OCI-LY3 (cell line): ENCODE measurements at regions not wholly inside any gene's neighbourhood (a gene's known extent, or its start where the extent isn't known, plus 50 kb on each side); places are given as distances from the start of the nearest gene placed in this dataset.

ENCODE experiments used
- H2AFZ ChIP-seq: fragments of 200-600, 300-600 bp; shearing (Covaris generic); 2 replicates; pipeline ENCODE4 v1.6.0; 2014; ENCODE audit warnings: antibody characterized with exemption, low read depth, low read length
- H3K27ac ChIP-seq: fragments of 200-600, 300-600 bp; sonication (generic); 2 replicates; pipeline ENCODE4 v1.5.1; 2014; ENCODE audit warnings: mild to moderate bottlenecking, low read length, moderate library complexity, mixed read lengths
- H3K27me3 ChIP-seq: fragments of 200-600, 300-600 bp; sonication (generic); 2 replicates; pipeline ENCODE4 v1.6.1; 2014; ENCODE audit warnings: low read depth, low read length, mixed read lengths
- H3K36me3 ChIP-seq: fragments of 200-600, 300-600 bp; sonication (generic); replicated peaks from 2 replicates; pipeline ENCODE3; 2014; ENCODE audit warnings: low read depth, low read length, mixed read lengths
- H3K4me1 ChIP-seq: fragments of 300-600, 200-600 bp; sonication (generic); 2 replicates; pipeline ENCODE4 v1.6.1; 2014; ENCODE audit warnings: low read length, mixed read lengths
- H3K4me2 ChIP-seq: fragments of 200-600, 300-600 bp; sonication (generic); 2 replicates; pipeline ENCODE4 v1.6.1; 2014; ENCODE audit warnings: low read length, mixed read lengths
- H3K4me3 ChIP-seq: fragments of 300-600, 200-600 bp; sonication (generic); 2 replicates; pipeline ENCODE4 v1.5.1; 2014; ENCODE audit warnings: antibody characterized with exemption, mild to moderate bottlenecking, low read length, moderate library complexity
- H3K79me2 ChIP-seq: fragments of 300-600, 200-600 bp; shearing (Covaris generic); 2 replicates; pipeline ENCODE4 v1.6.1; 2014; ENCODE audit warnings: mild to moderate bottlenecking, low read length, mixed read lengths
- H3K9ac ChIP-seq: fragments of 300-600, 200-600 bp; shearing (Covaris generic); 2 replicates; pipeline ENCODE4 v1.6.0; 2014; ENCODE audit warnings: mild to moderate bottlenecking, low read length, moderate library complexity
- H3K9me3 ChIP-seq: fragments of 200-600, 300-600 bp; shearing (Covaris generic); 2 replicates; pipeline ENCODE4 v1.6.1; 2014; ENCODE audit warnings: low read length, mixed read lengths; ENCODE audit not compliant: insufficient read depth
- H4K20me1 ChIP-seq: fragments of 200-600, 300-600 bp; sonication (generic); 2 replicates; pipeline ENCODE4 v1.6.1; 2016; ENCODE audit warnings: low read length, mixed read lengths; ENCODE audit not compliant: insufficient read depth
- EZH2phosphoT487 ChIP-seq: fragments of 200-600 bp; shearing (Covaris generic); IDR thresholded peaks from 2 replicates; pipeline ENCODE4 v1.6.1; 2018; ENCODE audit warnings: antibody characterized with exemption, mixed run types, low read depth
- TF ChIP-seq, protein P1 (sequence below): fragments of 200-600, 300-600 bp; sonication (generic); IDR thresholded peaks from 2 replicates; pipeline ENCODE4 v1.5.1; 2014; ENCODE audit warnings: antibody characterized with exemption, low read length, low read depth

DNA sequence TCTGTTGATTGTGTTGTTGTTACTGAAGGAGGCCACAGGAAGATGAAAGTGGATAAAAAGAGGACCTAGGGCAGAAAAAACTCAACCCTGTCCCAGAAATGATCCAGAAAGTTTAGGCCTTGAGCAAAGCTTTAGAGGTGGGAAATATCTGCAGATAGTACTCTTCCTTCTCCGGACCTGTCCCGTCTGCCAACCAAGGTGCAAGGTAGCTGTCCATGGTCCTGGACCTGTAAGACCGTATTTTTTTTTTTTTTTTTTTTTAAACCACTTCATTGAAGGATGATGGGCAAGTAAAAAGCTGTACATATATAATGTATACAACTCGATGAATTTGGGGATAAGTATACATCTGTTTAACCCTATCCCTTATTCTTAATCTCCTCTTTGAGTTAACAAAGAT is 225.9 kb downstream of the OLFM4 start:
- Histone ChIP-seq H3K4me1 (peaks cover 22% of the 10 kb centered on the region), H3K36me3 (no peaks in the 10 kb centered on the region), H4K20me1 (no peaks in the 10 kb centered on the region), H3K4me3 (no peak overlapping the region), H3K9me3 (no peaks in the 10 kb centered on the region), H3K9ac (no peak overlapping the region), H3K27me3 (no peaks in the 10 kb centered on the region), H3K4me2 (no peak overlapping the region), H3K79me2 (no peaks in the 10 kb centered on the region), H3K27ac (no peak overlapping the region), H2AFZ (no peak overlapping the region)
- TF ChIP-seq, protein P1, sequence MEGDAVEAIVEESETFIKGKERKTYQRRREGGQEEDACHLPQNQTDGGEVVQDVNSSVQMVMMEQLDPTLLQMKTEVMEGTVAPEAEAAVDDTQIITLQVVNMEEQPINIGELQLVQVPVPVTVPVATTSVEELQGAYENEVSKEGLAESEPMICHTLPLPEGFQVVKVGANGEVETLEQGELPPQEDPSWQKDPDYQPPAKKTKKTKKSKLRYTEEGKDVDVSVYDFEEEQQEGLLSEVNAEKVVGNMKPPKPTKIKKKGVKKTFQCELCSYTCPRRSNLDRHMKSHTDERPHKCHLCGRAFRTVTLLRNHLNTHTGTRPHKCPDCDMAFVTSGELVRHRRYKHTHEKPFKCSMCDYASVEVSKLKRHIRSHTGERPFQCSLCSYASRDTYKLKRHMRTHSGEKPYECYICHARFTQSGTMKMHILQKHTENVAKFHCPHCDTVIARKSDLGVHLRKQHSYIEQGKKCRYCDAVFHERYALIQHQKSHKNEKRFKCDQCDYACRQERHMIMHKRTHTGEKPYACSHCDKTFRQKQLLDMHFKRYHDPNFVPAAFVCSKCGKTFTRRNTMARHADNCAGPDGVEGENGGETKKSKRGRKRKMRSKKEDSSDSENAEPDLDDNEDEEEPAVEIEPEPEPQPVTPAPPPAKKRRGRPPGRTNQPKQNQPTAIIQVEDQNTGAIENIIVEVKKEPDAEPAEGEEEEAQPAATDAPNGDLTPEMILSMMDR: no peak
- no peak for TF ChIP-seq EZH2phosphoT487

DNA sequence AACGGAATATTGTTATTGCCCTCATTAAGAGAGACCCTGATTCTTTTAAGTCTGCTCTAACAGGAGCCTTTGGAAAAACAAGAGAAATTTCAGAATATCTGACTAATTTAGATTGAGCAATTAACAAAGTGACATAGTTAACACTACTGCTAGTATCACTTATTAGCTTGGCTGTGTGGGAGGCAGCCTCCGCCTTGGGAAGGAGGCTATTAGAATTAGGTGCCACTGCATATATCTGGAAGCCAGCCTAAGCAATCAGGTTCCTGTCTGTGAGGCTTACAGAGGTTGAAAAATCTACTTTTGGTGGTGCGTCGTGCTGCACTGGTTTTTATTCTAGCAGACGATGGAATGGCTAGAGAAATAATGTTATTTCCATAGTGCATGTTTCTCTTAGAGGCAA is 227.2 kb downstream of the OLFM4 start:
- Histone ChIP-seq H3K27ac (no peak overlapping the region), H3K4me3 (no peak overlapping the region), H3K36me3 (no peaks in the 10 kb centered on the region), H3K4me1 (peaks cover 16% of the 10 kb centered on the region), H3K27me3 (no peaks in the 10 kb centered on the region), H3K9me3 (no peaks in the 10 kb centered on the region), H4K20me1 (no peaks in the 10 kb centered on the region), H3K79me2 (no peaks in the 10 kb centered on the region), H3K9ac (no peak overlapping the region), H2AFZ (no peak overlapping the region), H3K4me2 (no peak overlapping the region)
- TF ChIP-seq, protein P1: no peak
- no peak for TF ChIP-seq EZH2phosphoT487

DNA sequence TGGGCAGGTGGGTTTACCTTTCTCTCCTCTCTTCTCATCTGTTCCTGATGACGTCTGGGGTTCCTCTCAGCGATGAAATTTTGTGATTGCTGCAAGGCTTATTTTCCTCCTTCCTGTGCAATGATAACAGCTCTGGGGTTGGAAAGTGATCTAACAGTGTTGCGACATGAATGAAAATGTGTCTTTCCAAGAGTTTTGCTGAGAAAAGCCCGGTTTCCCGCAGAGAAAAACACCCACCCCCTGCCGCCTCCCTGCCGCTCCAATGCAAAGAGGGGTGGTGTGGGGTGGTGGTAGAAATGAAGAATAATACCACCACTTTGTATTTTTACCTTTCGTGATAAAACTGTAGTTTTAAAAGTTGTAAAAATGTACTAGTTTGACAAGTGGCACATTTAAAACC is 232.0 kb downstream of the OLFM4 start:
- Histone ChIP-seq H3K27ac (no peak overlapping the region), H3K4me3 (no peak overlapping the region), H3K36me3 (no peaks in the 10 kb centered on the region), H3K9me3 (no peaks in the 10 kb centered on the region), H3K9ac (no peak overlapping the region), H3K27me3 (no peaks in the 10 kb centered on the region), H3K79me2 (no peaks in the 10 kb centered on the region), H4K20me1 (no peaks in the 10 kb centered on the region), H3K4me1 (no peaks in the 10 kb centered on the region), H2AFZ (no peak overlapping the region), H3K4me2 (no peak overlapping the region)
- TF ChIP-seq, protein P1: no peak
- no peak for TF ChIP-seq EZH2phosphoT487

DNA sequence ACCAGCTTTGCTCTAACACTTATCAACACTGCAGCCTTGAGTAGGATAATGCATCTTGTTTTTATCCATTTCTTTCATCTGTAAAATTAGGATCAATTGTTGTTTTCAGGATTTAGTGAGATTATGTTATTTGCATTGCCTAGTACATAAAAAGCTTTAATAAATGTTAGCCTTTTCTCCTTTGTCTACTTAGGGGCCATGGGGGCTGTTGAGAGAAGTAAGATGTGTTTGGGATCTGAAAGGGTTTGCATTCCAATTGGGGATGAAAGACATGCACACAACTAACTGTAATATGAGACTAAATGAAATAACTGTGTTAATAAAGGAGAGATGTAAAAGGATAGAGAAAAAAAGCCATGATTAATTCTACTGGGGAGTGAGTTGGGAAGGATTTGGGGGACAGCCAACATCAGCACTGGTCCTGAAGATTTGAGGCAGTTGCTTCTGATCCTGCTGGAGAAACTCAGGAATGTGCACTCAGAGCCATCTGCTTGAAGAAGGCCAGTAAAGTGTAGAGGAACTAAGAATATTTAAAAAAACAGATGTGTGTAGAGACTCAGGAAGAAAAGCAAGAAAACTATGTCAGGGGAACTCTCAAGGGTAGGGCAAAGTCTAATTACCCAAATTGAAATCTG is 236.3 kb downstream of the OLFM4 start:
- H2AFZ ChIP-seq: no peak overlapping the region
- no peaks in the 10 kb centered on the region for H3K4me1 ChIP-seq
- H3K4me3 ChIP-seq: no peak overlapping the region
- H3K79me2 ChIP-seq: no peaks in the 10 kb centered on the region
- no peak overlapping the region for H3K4me2 ChIP-seq
- no peaks in the 10 kb centered on the region for H3K27me3 ChIP-seq
- H3K9ac ChIP-seq: no peak overlapping the region
- TF ChIP-seq, protein P1: no peak
- no peak for TF ChIP-seq EZH2phosphoT487
- no peaks in the 10 kb centered on the region for H4K20me1 ChIP-seq
- no peaks in the 10 kb centered on the region for H3K9me3 ChIP-seq
- H3K36me3 ChIP-seq: no peaks in the 10 kb centered on the region
- no peak overlapping the region for H3K27ac ChIP-seq
